AML-193 (cell line): ENCODE measurements at regions not wholly inside any gene's neighbourhood (a gene's known extent, or its start where the extent isn't known, plus 50 kb on each side); places are given as distances from the start of the nearest gene placed in this dataset.

Source experiments
- DNase-seq, 2 experiments: peaks; one replicate each; lab custom pipeline; 2025; lab: John Stamatoyannopoulos, UW

DNA sequence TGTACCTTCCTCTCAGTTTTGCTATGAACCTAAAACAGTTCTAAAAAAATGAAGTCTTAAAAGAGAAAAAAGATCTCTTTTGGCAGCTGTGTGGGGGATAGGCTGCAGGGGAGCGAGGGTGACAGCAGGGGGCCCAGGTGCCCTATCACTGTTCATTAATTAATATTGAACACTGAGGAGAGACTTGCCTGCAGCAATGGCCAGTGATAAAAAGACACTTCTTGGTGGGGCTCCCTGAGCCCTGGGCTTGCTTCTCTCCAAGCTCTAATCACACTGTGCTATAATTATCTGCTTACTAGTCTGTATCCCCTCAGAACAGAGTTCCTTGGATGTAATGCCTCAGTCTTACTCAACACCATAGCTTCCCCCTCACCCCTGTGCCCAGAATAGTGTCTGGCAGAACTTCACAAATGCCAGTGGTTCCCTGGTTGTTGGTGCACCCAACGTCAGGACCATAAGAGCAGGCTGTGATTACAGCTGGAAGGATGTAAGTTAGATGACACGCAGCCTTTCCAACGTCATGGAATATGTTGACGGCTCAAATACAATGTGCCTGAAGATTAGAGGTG is 52.0 kb upstream of the IRX6 start:
- DNase-seq = no peak

DNA sequence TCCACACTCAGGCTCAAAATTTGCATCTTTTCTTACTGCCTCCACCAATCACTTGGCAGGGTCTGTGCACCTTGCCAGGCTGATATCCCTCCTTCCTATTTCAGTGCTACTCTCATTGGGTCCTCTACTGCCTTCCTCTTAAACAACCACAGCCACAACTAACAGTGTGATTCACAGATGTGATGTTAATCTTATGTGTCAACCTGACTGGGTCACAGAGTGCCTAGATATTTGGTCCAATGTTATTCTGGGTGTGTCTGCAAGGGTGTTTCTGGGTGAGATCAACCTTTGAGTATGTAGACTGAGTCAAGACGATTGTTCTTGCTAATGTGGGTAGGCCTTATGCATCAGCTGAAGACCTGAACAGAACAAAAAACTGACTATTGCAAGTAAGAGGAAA is 51.3 kb upstream of the IRX6 start:
- DNase-seq = no peak

DNA sequence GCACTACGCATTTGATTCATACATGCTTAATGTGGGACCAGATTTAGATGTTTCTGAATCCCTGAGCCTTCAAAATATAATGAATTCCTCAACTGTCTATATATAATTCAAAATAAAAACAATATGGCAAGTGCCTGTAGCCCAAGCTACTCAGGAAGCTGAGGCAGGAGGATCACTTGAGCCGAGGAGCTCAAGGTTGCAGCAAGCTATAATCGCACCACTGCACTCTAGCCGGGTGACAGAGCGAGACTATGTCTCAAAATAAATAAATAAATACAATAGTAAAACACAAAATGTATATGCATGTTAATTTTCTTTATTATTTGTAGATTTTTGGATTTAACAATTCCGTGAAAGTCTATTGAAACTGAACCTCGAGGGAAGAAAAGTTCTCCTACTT is 50.6 kb upstream of the IRX6 start:
- no peak for DNase-seq

DNA sequence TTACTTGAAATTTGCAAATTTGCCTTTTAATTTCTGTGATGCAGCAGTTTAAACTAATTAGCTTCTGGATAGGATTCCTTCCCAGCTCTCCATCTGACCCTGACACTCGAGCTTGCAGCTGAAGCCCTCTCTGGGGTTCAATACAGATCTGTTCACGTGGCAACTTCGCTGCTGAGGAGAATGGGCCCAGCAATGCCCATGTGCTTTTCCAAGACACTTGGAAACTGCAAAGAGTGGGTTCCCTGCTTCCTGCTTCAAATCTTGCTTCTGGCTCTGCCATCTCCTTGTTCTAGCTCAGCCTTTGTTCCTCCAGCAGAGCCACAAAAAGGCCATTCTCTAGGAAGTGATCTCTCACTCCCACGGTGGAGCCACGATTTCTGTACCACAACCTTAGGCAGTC is 50.0 kb upstream of the IRX6 start:
- DNase-seq = no peak
